Endodermal cell (in vitro differentiated cells): ENCODE measurements at regions not wholly inside any gene's neighbourhood (a gene's known extent, or its start where the extent isn't known, plus 50 kb on each side); places are given as distances from the start of the nearest gene placed in this dataset.

Source experiments
- DNase-seq: peaks from one replicate; pipeline ENCODE4 v3.0.0-alpha.2; 2017
- H3K27ac ChIP-seq: 2 replicates; pipeline ENCODE4 v1.5.1; 2013; ENCODE audit warnings: mild to moderate bottlenecking, low read depth, low read length, moderate library complexity
- H3K27me3 ChIP-seq: 2 replicates; pipeline ENCODE4 v1.6.1; 2013; ENCODE audit warnings: mild to moderate bottlenecking, low read length, moderate library complexity; ENCODE audit not compliant: insufficient read depth, control insufficient read depth, poor library complexity, severe bottlenecking
- H3K36me3 ChIP-seq: 2 replicates; pipeline ENCODE4 v1.7.0; 2013; ENCODE audit warnings: mild to moderate bottlenecking, low read length, moderate library complexity; ENCODE audit not compliant: control insufficient read depth, insufficient read depth
- H3K4me1 ChIP-seq: one replicate; pipeline ENCODE4 v1.7.0; 2013; ENCODE audit warnings: low read length; ENCODE audit not compliant: control insufficient read depth, insufficient read depth
- H3K4me3 ChIP-seq: 2 replicates; pipeline ENCODE4 v1.5.1; 2013; ENCODE audit warnings: mild to moderate bottlenecking, low read length, moderate library complexity
- H3K9ac ChIP-seq: 2 replicates; pipeline ENCODE4 v1.6.1; 2013; ENCODE audit warnings: mild to moderate bottlenecking, low read length, moderate library complexity; ENCODE audit not compliant: poor library complexity, severe bottlenecking; ENCODE audit errors: extremely low read depth
- H3K9me3 ChIP-seq: 2 replicates; pipeline ENCODE4 v1.6.1; 2013; ENCODE audit warnings: mild to moderate bottlenecking, low read length, moderate library complexity; ENCODE audit not compliant: control insufficient read depth
- H3K27ac Mint-ChIP-seq: 2 replicates; pipeline ENCODE4 v1.8.0; 2020; ENCODE audit warnings: mixed read lengths
- H3K27me3 Mint-ChIP-seq: 2 replicates; pipeline ENCODE4 v1.8.0; 2021; ENCODE audit warnings: mild to moderate bottlenecking, mixed read lengths; ENCODE audit not compliant: insufficient read depth
- H3K36me3 Mint-ChIP-seq: 2 replicates; pipeline ENCODE4 v1.8.0; 2020; ENCODE audit warnings: low read depth, mixed read lengths
- H3K4me1 Mint-ChIP-seq: 2 replicates; pipeline ENCODE4 v1.8.0; 2020; ENCODE audit warnings: mixed read lengths
- H3K4me3 Mint-ChIP-seq: 2 replicates; pipeline ENCODE4 v1.8.0; 2020; ENCODE audit warnings: mild to moderate bottlenecking, moderate library complexity, mixed read lengths
- H3K9me3 Mint-ChIP-seq: 2 replicates; pipeline ENCODE4 v1.8.0; 2020; ENCODE audit warnings: mild to moderate bottlenecking, mixed read lengths
- WGBS, 2 experiments: methylation state at CpG; one replicate each; pipeline versions ENCODE4 v1.1.5 to v1.1.7; 2013; ENCODE audit warnings: missing lambda C conversion rate in 2 of 2, mixed read lengths in 1 of 2; ENCODE audit not compliant: insufficient coverage in 1 of 2, insufficient read length in 1 of 2; 5-methylcytosine and 5-hydroxymethylcytosine counted together
- TF ChIP-seq, protein P1 (sequence below): fragments of 200-600 bp; sonication (generic); conservative IDR thresholded peaks from 2 replicates; pipeline ENCODE4 v1.5.0; 2021; ENCODE audit warnings: antibody characterized with exemption, mild to moderate bottlenecking

DNA sequence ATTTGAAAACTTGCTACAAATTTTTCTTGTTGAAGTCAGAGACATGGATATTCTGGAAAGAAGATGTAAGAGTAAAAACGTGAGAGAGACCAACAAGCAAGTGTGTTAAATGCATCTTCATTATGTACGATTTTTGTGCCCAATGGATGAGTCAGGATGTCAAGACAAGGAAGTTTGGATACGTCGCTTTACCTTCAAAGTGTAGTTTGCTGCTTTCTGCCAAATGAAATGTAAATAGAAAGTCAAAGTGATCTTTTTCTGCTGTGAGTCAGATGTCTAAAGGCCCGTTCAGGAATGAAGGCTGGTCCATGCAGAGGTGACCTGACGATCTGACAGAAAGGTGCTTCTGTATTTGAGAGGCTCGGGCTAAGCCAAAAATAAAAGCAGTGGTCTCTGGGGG is 273.1 kb upstream of the PIK3R1 start:
- H3K36me3 Mint-ChIP-seq, result no peaks in the 10 kb centered on the region
- no peak overlapping the region for H3K9ac ChIP-seq
- H3K36me3 ChIP-seq, result no peaks in the 10 kb centered on the region
- H3K9me3 Mint-ChIP-seq, result no peaks in the 10 kb centered on the region
- 90 to 95% methylated on average over 4 to 7 of the region's 7 CpGs for WGBS, 2 experiments
- H3K4me3 Mint-ChIP-seq, result no peak overlapping the region
- H3K27ac Mint-ChIP-seq, result no peak overlapping the region
- TF ChIP-seq, protein P1, sequence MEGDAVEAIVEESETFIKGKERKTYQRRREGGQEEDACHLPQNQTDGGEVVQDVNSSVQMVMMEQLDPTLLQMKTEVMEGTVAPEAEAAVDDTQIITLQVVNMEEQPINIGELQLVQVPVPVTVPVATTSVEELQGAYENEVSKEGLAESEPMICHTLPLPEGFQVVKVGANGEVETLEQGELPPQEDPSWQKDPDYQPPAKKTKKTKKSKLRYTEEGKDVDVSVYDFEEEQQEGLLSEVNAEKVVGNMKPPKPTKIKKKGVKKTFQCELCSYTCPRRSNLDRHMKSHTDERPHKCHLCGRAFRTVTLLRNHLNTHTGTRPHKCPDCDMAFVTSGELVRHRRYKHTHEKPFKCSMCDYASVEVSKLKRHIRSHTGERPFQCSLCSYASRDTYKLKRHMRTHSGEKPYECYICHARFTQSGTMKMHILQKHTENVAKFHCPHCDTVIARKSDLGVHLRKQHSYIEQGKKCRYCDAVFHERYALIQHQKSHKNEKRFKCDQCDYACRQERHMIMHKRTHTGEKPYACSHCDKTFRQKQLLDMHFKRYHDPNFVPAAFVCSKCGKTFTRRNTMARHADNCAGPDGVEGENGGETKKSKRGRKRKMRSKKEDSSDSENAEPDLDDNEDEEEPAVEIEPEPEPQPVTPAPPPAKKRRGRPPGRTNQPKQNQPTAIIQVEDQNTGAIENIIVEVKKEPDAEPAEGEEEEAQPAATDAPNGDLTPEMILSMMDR, result no peak
- H3K9me3 ChIP-seq, result no peaks in the 10 kb centered on the region
- H3K4me1 ChIP-seq, result no peaks in the 10 kb centered on the region
- peaks cover 4% of the 10 kb centered on the region for H3K4me1 Mint-ChIP-seq
- H3K4me3 ChIP-seq, result no peak overlapping the region
- no peak overlapping the region for H3K27ac ChIP-seq
- no peaks in the 10 kb centered on the region for H3K27me3 Mint-ChIP-seq
- H3K27me3 ChIP-seq, result no peaks in the 10 kb centered on the region
- DNase-seq, result no peak

GRCh38 chr5:67941614-67942401 is 273.7 kb upstream of the PIK3R1 start:
- DNase-seq, result no peak
- Mint-ChIP-seq H3K36me3 (no peaks in the 10 kb centered on the region), H3K27me3 (no peaks in the 10 kb centered on the region), H3K27ac (no peak overlapping the region), H3K4me3 (no peak overlapping the region), H3K4me1 (peaks cover 4% of the 10 kb centered on the region), H3K9me3 (no peaks in the 10 kb centered on the region)
- TF ChIP-seq, protein P1, result no peak
- Histone ChIP-seq H3K9me3 (no peaks in the 10 kb centered on the region), H3K9ac (no peak overlapping the region), H3K4me3 (no peak overlapping the region), H3K4me1 (no peaks in the 10 kb centered on the region), H3K27me3 (no peaks in the 10 kb centered on the region), H3K36me3 (no peaks in the 10 kb centered on the region), H3K27ac (no peak overlapping the region)
- 66 to 72% methylated on average over 4 to 5 of the region's 5 CpGs for WGBS, 2 experiments

GRCh38 chr5:67935908-67936566 is 279.5 kb upstream of the PIK3R1 start:
- Histone ChIP-seq H3K9ac (no peak overlapping the region), H3K27ac (no peak overlapping the region), H3K4me1 (no peaks in the 10 kb centered on the region), H3K4me3 (no peak overlapping the region), H3K27me3 (no peaks in the 10 kb centered on the region), H3K9me3 (peaks cover 9% of the 10 kb centered on the region), H3K36me3 (no peaks in the 10 kb centered on the region)
- TF ChIP-seq, protein P1, result no peak
- Mint-ChIP-seq H3K4me1 (peaks cover 10% of the 10 kb centered on the region), H3K9me3 (no peaks in the 10 kb centered on the region), H3K27ac (no peak overlapping the region), H3K36me3 (no peaks in the 10 kb centered on the region), H3K27me3 (no peaks in the 10 kb centered on the region), H3K4me3 (no peak overlapping the region)
- no peak for DNase-seq
- WGBS, 2 experiments, result 87 to 89% methylated on average over 4 of the region's 4 CpGs
